D721Med (cell line): ENCODE measurements at regions not wholly inside any gene's neighbourhood (a gene's known extent, or its start where the extent isn't known, plus 50 kb on each side); places are given as distances from the start of the nearest gene placed in this dataset.

Source experiments
- DNase-seq: peaks from one replicate; pipeline ENCODE4 v3.0.0; 2011; ENCODE audit warnings: low spot score; ENCODE audit not compliant: insufficient read length
- FAIRE-seq: peaks from 2 replicates; lab custom pipeline; 2011; peaks lifted over from hg19 to GRCh38; lab: Jason Lieb, UNC
- CTCF ChIP-seq: IDR thresholded peaks from 2 replicates; pipeline ENCODE4 v1.5.1; 2012; ENCODE audit warnings: mild to moderate bottlenecking, control low read depth; ENCODE audit not compliant: insufficient read depth; ENCODE audit errors: missing control alignments

GRCh38 chr12:97250483-97250882 is 212.1 kb upstream of the RMST start:
- FAIRE-seq = no peak
- no peak for DNase-seq
- TF ChIP-seq CTCF = no peak

DNA sequence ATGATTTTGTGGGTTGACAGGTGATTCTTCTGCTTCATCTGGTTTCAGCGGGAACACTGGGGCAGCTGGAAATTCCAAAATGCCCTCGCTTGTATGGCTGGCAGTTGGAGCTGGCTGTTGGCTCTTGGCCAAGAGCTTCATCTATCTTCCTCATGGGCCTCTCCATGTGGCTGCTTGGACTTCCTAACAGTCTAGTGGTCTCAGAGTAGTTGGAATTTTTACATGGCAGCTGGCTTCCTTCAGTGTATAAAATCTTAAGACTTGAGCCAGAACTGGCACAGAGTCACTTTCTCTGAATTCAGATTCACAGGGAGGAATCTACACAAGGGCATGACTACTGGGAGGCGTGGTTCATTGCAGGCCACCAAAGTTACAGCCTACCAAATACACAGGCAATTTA is 204.9 kb upstream of the RMST start:
- DNase-seq (no peak), FAIRE-seq (no peak)
- no peak for TF ChIP-seq CTCF

DNA sequence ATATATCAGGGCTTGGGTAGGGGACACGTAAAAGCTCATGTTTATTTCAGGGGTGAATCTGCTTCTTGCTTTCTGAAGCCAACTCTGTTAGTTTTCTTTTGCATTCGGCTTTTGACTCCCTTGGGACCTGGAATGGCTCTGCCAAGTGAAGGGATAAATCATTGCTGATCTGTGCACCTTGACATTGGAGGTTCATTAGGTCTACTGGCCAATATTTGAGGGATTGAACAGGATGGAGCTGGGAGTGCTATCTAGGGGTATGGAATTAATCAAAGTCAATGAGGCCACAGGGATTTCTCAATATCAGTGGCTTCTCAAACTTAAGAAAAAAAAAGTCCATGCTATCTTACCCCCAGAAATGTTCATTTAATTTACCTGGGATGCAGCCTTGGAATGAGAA is 203.5 kb upstream of the RMST start:
- no peak for TF ChIP-seq CTCF
- FAIRE-seq = no peak

GRCh38 chr12:97260786-97261185 is 201.8 kb upstream of the RMST start:
- FAIRE-seq (no peak), DNase-seq (no peak)
- TF ChIP-seq CTCF = no peak

More for the DNA sequence above, 203.5 kb upstream of the RMST start:
- DNase-seq = no peak

DNA sequence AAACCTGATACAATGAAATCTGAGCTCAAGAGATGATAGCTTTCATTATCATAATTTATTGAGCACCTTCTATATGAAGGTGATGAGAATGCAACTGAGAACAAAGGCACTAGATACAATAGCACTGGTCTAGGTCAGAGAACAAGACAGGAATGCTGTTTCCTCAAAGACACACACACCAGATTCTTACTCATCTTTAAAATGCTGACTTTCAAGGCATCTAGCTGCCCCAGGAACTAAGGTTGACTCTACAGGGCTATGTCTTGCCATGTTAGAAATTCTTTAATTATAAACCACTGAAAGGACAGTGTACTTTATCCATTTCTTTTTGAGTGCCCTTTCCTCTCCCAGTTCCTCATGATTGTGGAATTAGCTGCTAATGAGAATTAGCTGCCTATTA is 195.4 kb upstream of the RMST start:
- no peak for TF ChIP-seq CTCF
- FAIRE-seq (no peak), DNase-seq (no peak)

GRCh38 chr12:97267594-97268202 is 194.9 kb upstream of the RMST start:
- no peak for TF ChIP-seq CTCF
- DNase-seq (no peak), FAIRE-seq (no peak)

DNA sequence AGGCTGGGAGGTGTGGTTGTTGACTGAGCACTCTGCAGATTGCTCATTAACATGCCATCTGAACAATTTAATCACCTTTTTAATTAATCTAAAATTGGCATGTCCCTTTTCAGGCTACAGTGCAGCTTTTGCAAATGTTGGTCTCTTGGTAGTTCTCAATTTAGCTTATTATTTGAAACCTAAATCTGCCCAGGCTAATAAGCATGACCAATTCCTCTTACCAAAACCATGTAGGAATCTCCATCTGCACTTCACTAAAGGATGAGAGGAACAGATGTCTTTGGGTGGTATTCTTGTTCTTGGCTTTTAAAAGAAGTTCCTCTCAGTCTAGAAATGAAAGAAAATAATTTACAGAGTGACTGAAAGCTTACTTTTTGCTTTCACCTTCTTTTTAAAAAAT is 190.1 kb upstream of the RMST start:
- no peak for FAIRE-seq
- no peak for DNase-seq

More for the DNA sequence above, 190.1 kb upstream of the RMST start:
- TF ChIP-seq CTCF = no peak
